NCI-H2196 (cell line): ENCODE measurements at regions not wholly inside any gene's neighbourhood (a gene's known extent, or its start where the extent isn't known, plus 50 kb on each side); places are given as distances from the start of the nearest gene placed in this dataset.
"Not testable (repeated sequence)": the region's sequence is repeated elsewhere in the genome, so short reads cannot be mapped to it uniquely, and the experiment has no call there.

Experiments used
- DNase-seq: peaks from one replicate; lab custom pipeline; 2025; ENCODE audit not compliant: unreplicated experiment; lab: John Stamatoyannopoulos, UW

DNA sequence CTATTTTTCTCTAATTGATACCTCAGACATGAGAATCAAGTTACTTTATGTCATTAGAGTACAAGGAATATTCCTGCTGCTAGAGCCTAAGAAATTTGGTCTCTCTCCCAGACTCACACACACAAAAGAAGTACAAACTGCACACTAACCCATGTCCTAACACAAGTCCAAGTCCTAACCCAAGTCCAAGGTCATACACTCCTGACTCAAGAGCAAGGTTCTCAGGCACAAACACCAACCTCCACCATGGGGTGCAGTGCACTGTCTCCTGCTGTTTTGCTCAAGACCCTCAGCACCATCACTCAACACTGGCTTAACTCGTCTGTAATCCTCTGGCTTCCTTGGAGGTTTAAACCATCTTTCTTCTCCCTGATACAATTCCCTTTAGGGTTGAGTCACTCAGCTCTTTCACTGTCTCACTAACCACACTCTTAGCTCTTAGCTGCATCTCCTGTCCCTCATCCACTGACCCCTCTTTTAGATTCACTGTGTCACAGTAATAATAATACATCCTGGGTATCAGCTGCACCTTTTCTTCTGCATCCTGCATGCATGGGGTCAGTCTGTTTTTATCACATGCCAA is 129.8 kb downstream of the BCL2L11 start:
- no peak for DNase-seq

- no peak for DNase-seq
Measured at GRCh38 chr2:111251711-111252110, 131.0 kb downstream of the BCL2L11 start.

GRCh38 chr2:111252436-111252835 is 131.7 kb downstream of the BCL2L11 start:
- DNase-seq, result no peak

DNA sequence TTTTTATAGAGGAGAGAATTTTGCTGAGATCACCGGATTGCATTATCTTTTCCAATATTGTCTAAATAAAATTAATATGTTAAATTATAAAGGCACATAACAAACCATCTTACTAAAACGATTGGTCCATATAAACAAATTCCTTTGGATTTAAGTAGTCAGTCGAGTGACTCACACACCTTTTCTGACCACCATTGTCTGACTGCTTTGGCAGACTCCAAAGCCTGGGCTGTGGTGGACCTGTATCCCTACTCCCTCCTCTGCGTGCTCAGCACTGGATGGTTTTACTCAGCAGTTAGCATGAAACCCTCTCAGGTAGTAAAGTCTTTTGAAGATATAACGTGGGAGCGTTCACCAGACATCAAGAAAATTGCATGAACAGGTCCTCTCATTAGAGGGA is 134.2 kb downstream of the BCL2L11 start:
- not testable (repeated sequence) for DNase-seq

- DNase-seq, result not testable (repeated sequence)
Measured at GRCh38 chr2:111256628-111257027, 135.9 kb downstream of the BCL2L11 start.

- DNase-seq, result not testable (repeated sequence)
Measured at GRCh38 chr2:111257607-111258006, 136.9 kb downstream of the BCL2L11 start.

GRCh38 chr2:111258318-111258717 is 137.6 kb downstream of the BCL2L11 start:
- DNase-seq, result not testable (repeated sequence)

DNA sequence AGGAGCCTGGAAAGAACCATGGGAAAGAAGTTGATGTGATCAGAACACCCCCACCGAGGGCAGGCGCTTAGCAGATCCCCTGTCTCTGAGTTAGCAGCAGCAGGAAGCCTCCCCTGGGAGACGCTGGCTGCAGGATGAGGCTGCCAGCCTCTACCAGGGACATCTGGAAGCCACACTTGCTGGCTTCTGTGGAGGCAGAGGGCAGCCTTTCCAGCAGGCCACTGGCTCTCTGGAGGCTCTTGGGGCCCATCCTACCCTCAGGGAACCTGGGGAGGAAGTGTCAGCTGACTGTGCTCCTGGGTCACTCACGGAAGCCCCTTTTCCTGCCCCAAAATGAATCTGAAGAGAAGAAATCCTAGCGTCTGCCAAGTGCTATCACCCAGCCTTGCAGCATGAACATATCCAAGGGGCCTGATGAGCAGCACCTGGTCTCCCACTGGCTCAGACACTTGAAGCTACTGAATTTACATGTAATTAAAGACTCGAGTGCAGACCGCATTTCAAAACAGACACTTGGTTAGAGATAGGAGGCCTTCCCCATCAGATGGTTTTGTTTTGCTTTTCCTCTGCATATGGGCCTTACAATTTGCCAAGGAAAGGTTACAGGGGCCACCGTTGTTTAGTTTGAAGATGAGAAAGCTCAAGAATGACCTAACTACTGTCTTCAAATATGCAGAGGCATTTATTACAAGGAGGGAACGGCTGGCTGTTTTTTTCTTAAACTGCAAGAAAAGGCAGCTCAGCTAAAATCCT is 142.1 kb downstream of the BCL2L11 start:
- not testable (repeated sequence) for DNase-seq

- not testable (repeated sequence) for DNase-seq
Measured at GRCh38 chr2:111263380-111264017, 142.8 kb downstream of the BCL2L11 start.

GRCh38 chr2:111264956-111265355 is 144.2 kb downstream of the BCL2L11 start:
- DNase-seq, result not testable (repeated sequence)

GRCh38 chr2:111266556-111266955 is 145.8 kb downstream of the BCL2L11 start:
- DNase-seq, result not testable (repeated sequence)

GRCh38 chr2:111267038-111267437 is 146.3 kb downstream of the BCL2L11 start:
- DNase-seq, result not testable (repeated sequence)

DNA sequence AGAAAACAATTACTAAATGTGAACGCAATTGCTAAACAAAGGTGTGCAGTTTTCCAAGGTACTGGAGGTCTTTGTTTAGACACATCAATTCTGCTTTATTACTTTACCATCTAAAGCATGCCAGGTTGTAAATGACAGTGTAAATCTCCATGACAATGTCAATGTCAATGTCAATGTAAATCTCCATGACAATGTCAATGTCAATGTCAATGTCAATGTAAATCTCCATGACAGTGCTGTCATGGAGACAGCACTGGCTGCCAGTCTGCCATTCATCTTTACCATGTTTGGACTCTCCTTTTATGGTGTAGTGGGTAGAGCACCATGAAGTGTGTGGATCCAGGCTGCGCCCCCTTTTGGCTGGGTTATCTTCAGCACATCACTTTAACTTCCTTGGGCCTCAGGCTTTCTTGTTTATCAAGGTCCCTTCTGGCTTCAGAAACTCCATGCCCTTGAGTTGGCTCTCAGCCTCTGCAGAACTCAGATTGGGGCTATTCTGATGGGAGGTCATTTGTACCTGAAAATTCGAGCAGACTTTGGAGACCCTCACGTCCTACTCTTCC is 149.1 kb downstream of the BCL2L11 start:
- DNase-seq, result not testable (repeated sequence)

DNA sequence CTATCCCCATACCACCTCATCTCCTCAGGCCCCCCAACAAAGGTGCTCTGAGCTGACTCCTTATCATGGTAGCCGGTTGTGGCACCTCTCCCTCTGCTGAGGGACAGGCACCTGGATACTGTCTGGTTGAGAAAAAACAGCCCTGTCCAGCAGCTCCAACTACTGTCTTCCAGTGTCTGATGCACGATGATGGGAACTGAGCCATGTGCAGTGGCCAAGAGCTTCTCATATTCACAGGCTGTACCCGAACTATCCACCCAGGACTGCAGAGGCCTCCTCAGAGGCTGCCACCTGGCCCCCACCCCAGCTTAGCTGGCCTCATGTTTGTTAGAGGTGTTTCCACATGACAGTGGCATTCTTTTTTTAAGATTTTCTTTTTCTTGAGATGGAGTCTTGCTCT is 149.9 kb downstream of the BCL2L11 start:
- DNase-seq, result not testable (repeated sequence)

DNA sequence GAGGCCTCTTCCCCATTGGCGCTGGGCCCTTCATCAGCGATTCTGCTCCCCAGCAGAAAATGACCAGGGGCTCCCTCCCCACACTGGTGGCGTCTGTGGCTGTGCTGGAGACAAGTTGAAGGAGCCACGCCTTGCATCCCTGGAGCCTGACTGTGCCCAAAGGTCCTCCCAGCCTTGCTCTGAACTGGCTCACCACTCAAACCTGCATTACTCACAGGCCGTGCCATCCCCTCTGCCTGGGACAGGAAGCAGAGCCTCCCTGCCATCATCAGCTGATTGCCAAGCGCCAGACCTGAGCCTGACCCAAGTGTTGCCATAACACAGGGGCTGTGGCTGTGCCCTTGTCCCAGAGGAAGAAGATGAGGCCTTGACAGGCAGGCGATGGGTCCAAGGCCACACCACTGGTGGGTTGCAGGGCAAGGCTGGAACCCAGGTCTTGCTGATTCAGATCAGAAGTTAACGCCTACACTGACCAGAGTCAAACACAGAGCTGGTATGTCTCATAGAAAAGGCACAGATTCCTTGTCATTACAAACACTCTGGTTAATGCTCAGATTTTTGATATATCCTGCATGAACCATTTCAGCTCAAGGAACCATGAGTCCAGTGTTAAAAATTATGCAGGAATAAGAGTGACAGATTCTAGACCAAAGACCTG is 151.1 kb downstream of the BCL2L11 start:
- not testable (repeated sequence) for DNase-seq

DNA sequence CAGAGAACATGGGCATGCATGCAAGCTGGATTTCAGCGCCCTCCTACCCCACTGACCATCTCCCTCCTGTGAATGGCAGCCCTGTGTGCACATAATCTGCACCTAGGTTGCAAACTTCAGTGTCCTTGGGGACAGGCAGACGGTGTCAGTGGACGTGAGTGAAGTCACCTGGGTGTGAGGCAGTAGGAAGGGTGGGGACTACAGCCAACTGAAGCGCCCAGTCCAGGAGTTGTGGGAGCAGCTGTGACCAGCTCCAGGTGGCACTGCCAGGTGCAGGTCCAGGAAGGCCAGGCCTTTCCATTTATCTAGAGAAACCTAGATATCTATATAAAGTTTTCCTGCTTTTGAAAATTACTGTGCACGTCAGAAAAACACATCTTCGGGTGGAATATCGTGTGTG is 152.3 kb downstream of the BCL2L11 start:
- not testable (repeated sequence) for DNase-seq

DNA sequence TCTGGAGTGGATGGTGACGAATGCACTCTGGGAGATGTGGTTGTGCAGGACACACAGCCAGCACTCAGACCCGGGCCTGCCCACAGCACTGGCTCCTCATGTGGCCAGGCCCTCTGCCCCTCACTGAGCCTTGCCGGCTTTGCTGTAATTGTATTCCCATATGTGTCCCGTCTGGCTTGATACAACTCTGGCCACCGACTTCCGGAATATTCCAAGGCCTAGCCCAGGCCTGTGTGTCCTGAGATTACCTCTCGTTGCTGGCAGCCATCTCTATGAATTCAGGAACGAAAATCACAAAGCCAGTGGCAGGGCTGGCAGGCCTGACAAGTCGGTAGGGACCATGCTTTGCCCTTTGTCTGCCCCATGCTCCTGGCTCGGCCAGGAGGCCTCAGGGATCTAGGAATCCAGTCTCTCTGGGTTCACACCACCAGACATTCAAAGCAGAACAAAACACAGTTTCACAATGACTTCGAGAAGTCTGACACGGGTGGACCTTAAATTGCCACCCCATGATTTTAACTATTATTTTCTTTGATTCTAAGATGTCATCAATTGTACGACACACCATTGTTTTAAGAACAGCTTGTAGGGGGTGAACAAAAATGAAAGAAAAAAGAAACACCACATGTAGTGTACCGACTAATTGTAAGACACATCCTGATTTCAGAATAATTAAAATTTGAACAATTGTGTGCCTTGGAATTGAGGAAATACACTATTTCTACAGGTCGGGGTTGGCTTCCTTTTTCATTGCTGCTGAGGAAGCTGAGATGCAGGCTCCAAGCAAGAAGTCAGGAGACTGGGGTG is 154.5 kb downstream of the BCL2L11 start:
- not testable (repeated sequence) for DNase-seq

- not testable (repeated sequence) for DNase-seq
Measured at GRCh38 chr2:111275854-111276171, 155.1 kb downstream of the BCL2L11 start.

DNA sequence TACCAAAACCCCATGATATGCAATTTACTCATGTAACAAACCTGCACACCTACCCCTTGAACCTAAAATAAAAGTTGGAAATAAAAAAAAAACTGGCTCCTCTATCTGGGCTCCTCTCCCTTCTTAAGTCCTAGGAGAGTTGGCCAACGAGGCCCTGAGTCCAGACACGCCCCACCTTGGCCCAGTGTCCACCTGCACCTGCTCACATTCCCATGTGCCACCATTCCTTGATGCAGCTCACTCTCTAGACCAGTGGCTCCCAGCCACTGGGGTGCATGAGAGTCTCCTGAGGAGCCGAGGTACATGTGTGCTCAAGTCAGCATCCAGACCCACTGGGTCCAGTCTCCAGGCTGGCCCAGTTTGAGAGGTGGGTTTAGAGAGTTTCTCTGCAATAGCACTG is 157.4 kb downstream of the BCL2L11 start:
- DNase-seq, result not testable (repeated sequence)

- DNase-seq, result not testable (repeated sequence)
Measured at GRCh38 chr2:111280709-111281286, 160.1 kb downstream of the BCL2L11 start.
